Left ventricle myocardium inferior (tissue), 1 donor: ENCODE measurements at regions not wholly inside any gene's neighbourhood (a gene's known extent, or its start where the extent isn't known, plus 50 kb on each side); places are given as distances from the start of the nearest gene placed in this dataset.

Experiments used
- DNase-seq: peaks from one replicate; pipeline ENCODE4 v3.0.0-alpha.2; 2020
- H3K27ac ChIP-seq: fragments of 200-600 bp; replicated peaks from 2 replicates; pipeline ENCODE4 v1.8.0; 2021
- H3K27me3 ChIP-seq: fragments of 200-600 bp; 2 replicates; pipeline ENCODE4 v1.8.0; 2021; ENCODE audit warnings: low read depth
- H3K36me3 ChIP-seq: fragments of 200-600 bp; 2 replicates; pipeline ENCODE4 v1.8.0; 2021
- H3K4me1 ChIP-seq: fragments of 200-600 bp; 2 replicates; pipeline ENCODE4 v1.8.0; 2021
- H3K4me3 ChIP-seq: fragments of 200-600 bp; 2 replicates; pipeline ENCODE4 v1.8.0; 2021; ENCODE audit warnings: mild to moderate bottlenecking, moderate library complexity
- H3K9me3 ChIP-seq: fragments of 200-600 bp; replicated peaks from 2 replicates; pipeline ENCODE4 v1.8.0; 2021
- intact Hi-C: fragments of 100-400 bp; cut with micrococcal nuclease; formaldehyde crosslinking; loops from one replicate; pipeline ENCODE4 v1.11.0; 2022
- TF ChIP-seq, protein P1 (sequence below): fragments of 200-600 bp; IDR thresholded peaks from 2 replicates; pipeline ENCODE4 v1.8.0; 2021; ENCODE audit warnings: antibody characterized with exemption, mild to moderate bottlenecking, borderline replicate concordance
- donor health status: DM: no; HTN: yes; CAD: no; lungs with severe emphysema.

DNA sequence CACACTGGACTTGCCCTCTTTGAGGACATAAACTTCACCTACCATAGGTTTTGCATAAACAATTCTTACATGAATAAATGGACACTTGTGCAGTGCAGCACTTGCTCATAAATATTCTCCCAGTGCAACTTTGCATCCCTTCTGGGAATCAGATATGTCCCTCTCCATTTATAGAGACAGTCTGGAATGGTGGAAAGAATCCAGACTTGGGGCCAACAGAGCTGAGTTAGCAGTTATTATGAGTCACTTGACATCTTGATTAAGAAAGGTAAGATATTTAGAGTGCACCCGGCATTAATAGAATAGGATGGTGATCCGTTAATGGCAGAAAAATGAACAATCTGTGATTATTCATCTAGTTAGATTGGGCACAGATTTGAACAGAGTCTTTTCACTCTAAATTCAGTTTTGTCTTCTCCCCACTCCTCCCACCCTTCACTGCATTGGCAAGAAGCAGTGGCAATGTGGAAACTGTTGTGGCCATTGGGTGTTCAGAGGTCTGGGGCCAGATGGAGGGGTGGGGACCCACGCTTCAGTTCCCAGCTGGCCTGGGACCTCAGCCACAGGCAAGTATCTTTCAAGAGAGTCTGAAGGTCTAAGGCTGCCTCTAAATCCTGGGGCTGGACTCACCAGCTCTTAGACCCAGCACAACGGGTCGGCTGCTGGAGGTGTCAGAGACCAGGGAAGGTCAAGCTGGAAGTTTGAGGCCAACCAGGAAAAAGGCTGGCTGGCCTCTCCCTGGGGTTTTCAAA is 58.9 kb upstream of the KY start:
- H3K36me3 ChIP-seq: no peaks in the 10 kb centered on the region
- TF ChIP-seq, protein P1, sequence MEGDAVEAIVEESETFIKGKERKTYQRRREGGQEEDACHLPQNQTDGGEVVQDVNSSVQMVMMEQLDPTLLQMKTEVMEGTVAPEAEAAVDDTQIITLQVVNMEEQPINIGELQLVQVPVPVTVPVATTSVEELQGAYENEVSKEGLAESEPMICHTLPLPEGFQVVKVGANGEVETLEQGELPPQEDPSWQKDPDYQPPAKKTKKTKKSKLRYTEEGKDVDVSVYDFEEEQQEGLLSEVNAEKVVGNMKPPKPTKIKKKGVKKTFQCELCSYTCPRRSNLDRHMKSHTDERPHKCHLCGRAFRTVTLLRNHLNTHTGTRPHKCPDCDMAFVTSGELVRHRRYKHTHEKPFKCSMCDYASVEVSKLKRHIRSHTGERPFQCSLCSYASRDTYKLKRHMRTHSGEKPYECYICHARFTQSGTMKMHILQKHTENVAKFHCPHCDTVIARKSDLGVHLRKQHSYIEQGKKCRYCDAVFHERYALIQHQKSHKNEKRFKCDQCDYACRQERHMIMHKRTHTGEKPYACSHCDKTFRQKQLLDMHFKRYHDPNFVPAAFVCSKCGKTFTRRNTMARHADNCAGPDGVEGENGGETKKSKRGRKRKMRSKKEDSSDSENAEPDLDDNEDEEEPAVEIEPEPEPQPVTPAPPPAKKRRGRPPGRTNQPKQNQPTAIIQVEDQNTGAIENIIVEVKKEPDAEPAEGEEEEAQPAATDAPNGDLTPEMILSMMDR: no peak
- no peak overlapping the region for H3K4me3 ChIP-seq
- DNase-seq: no peak
- intact Hi-C loops: no loop called here
- H3K4me1 ChIP-seq: peaks cover 12% of the 10 kb centered on the region
- peak overlapping the region; percentile 23 for H3K27ac ChIP-seq
- H3K9me3 ChIP-seq: no peaks in the 10 kb centered on the region
- H3K27me3 ChIP-seq: no peaks in the 10 kb centered on the region

DNA sequence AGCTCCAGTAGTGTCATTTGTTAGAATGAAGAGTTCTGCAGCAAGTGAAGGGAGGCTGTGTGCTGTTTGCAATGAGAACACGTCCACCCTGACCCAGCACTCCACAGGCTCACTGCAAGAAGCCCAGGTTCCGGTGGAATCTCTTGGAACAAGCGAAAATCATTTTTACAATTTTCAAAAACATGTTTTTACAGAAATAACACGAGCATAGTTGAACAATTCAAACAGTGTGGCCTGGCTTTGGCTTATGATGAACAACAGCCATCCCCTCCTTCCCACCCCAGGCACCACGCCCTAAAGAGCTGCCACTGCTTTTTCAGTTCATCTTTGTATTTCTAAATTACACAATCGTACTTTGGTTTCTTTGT is 59.5 kb upstream of the KY start:
- Histone ChIP-seq H3K27me3 (no peaks in the 10 kb centered on the region), H3K9me3 (no peaks in the 10 kb centered on the region), H3K36me3 (no peaks in the 10 kb centered on the region), H3K4me3 (no peak overlapping the region), H3K27ac (peak overlapping the region; percentile 23), H3K4me1 (peaks cover 12% of the 10 kb centered on the region)
- TF ChIP-seq, protein P1: no peak
- no peak for DNase-seq
- intact Hi-C loops: no loop called here

DNA sequence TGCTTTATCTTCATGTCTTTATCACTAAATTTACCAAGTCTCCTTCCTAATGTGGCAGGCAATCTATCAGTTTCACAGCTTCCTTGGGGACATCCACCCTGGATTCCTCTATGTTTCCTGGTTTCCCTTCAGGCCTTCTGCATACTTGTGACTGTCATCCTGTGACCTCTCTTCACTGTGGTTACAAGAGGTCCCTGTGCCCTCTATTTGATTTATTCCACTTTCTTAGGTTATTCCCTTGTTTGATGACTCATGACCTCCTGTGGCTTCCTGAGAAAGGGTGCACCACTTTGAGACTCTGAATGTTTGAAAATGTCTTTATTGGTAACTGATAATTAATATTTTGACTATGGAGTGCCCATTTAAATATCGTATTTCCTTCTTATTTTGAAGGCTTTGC is 60.5 kb upstream of the KY start:
- DNase-seq: no peak
- H3K27me3 ChIP-seq: no peaks in the 10 kb centered on the region
- TF ChIP-seq, protein P1: no peak
- no peak overlapping the region for H3K4me3 ChIP-seq
- H3K9me3 ChIP-seq: no peaks in the 10 kb centered on the region
- H3K36me3 ChIP-seq: no peaks in the 10 kb centered on the region
- H3K27ac ChIP-seq: no peak overlapping the region
- intact Hi-C loops: no loop called here
- H3K4me1 ChIP-seq: peaks cover 12% of the 10 kb centered on the region

DNA sequence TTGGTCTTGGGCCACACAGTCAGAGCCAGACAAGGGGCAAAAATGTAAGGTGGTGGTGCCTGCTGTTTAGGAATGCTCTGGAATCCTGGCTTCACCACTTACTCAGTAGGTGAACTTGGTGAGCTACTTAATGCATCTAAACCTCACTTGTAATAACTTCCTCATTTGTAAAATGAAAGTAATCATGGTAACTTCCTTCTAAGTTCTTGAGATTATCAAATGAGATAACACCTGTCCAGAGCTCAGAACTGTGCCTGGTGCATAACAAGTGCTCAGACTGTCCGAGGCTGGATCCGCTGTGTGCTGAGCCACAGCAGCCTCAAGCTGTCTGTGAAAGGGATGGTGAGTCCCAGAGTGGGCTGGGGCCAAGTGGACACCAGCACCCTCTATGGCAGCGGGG is 62.8 kb upstream of the KY start:
- intact Hi-C loops: no loop called here
- Histone ChIP-seq H3K27me3 (no peaks in the 10 kb centered on the region), H3K27ac (no peak overlapping the region), H3K4me3 (no peak overlapping the region), H3K9me3 (no peaks in the 10 kb centered on the region), H3K4me1 (peaks cover 12% of the 10 kb centered on the region), H3K36me3 (no peaks in the 10 kb centered on the region)
- DNase-seq: no peak
- TF ChIP-seq, protein P1: no peak

DNA sequence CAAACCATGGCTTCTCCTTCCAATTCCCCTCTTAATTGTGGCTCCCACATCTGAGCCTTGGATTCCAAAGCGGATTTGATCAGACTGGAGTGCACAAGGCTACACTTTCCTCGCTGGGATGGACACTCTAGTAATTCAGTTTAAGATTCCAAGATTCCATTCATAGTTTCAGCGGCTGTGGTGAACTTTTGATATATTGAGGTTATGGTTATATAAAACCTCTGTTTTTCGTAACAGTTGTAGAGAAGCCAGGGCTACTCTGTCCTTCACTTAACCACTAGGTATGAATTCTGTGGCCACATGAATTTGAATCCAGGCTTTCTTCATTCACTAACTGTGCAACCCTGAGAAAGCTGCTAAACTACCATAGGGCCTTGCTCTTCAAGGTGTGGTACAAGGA is 67.9 kb upstream of the KY start:
- TF ChIP-seq, protein P1: no peak
- Histone ChIP-seq H3K27ac (no peak overlapping the region), H3K27me3 (no peaks in the 10 kb centered on the region), H3K4me3 (no peak overlapping the region), H3K9me3 (no peaks in the 10 kb centered on the region), H3K4me1 (no peaks in the 10 kb centered on the region), H3K36me3 (no peaks in the 10 kb centered on the region)
- intact Hi-C loops: no loop called here
- DNase-seq: no peak
